Endothelial cell (in vitro differentiated cells): ENCODE measurements at regions not wholly inside any gene's neighbourhood (a gene's known extent, or its start where the extent isn't known, plus 50 kb on each side); places are given as distances from the start of the nearest gene placed in this dataset.

ENCODE experiments used
- DNase-seq: peaks from one replicate; pipeline ENCODE4 v3.0.0; 2021; ENCODE audit warnings: low spot score
- H3K27ac Mint-ChIP-seq: one replicate; pipeline ENCODE4 v1.8.0; 2021; ENCODE audit warnings: mixed read lengths, inconsistent platforms; ENCODE audit not compliant: unreplicated experiment
- H3K27me3 Mint-ChIP-seq: one replicate; pipeline ENCODE4 v1.8.0; 2021; ENCODE audit warnings: mild to moderate bottlenecking, moderate library complexity, mixed read lengths, inconsistent platforms; ENCODE audit not compliant: unreplicated experiment
- H3K36me3 Mint-ChIP-seq: one replicate; pipeline ENCODE4 v1.8.0; 2021; ENCODE audit warnings: mild to moderate bottlenecking, low read depth, mixed read lengths, inconsistent platforms; ENCODE audit not compliant: unreplicated experiment
- H3K4me1 Mint-ChIP-seq: one replicate; pipeline ENCODE4 v1.8.0; 2021; ENCODE audit warnings: mild to moderate bottlenecking, mixed read lengths, inconsistent platforms; ENCODE audit not compliant: unreplicated experiment
- H3K4me3 Mint-ChIP-seq: one replicate; pipeline ENCODE4 v1.8.0; 2021; ENCODE audit warnings: mild to moderate bottlenecking, mixed read lengths, inconsistent platforms; ENCODE audit not compliant: unreplicated experiment
- H3K9me3 Mint-ChIP-seq: one replicate; pipeline ENCODE4 v1.8.0; 2021; ENCODE audit warnings: mixed read lengths, inconsistent platforms; ENCODE audit not compliant: unreplicated experiment
- CTCF ChIP-seq: fragments of 200-600 bp; sonication (generic); IDR thresholded peaks from one replicate; pipeline ENCODE4 v1.5.0; 2021; ENCODE audit warnings: antibody characterized with exemption; ENCODE audit not compliant: unreplicated experiment

GRCh38 chr15:70525551-70525950, 237.8 kb downstream of the UACA start:
- H3K9me3 Mint-ChIP-seq: no peaks in the 10 kb centered on the region
- H3K27me3 Mint-ChIP-seq: peaks cover 13% of the 10 kb centered on the region
- H3K4me3 Mint-ChIP-seq: no peak overlapping the region
- DNase-seq: no peak
- H3K4me1 Mint-ChIP-seq: peaks cover 18% of the 10 kb centered on the region
- H3K27ac Mint-ChIP-seq: no peak overlapping the region
- no peak for TF ChIP-seq CTCF
- peaks cover 4% of the 10 kb centered on the region for H3K36me3 Mint-ChIP-seq

- no peaks in the 10 kb centered on the region for H3K36me3 Mint-ChIP-seq
These were observed 238.9 kb downstream of the UACA start for GRCh38 chr15:70524470-70524869.

GRCh38 chr15:70523616-70524015, 239.7 kb downstream of the UACA start:
- H3K4me1 Mint-ChIP-seq: peaks cover 9% of the 10 kb centered on the region
- DNase-seq: no peak

More at GRCh38 chr15:70524470-70524869, 238.9 kb downstream of the UACA start:
- no peak overlapping the region for H3K4me3 Mint-ChIP-seq
- H3K27ac Mint-ChIP-seq: no peak overlapping the region
- no peaks in the 10 kb centered on the region for H3K9me3 Mint-ChIP-seq
- TF ChIP-seq CTCF: no peak
- no peak for DNase-seq
- peaks cover 15% of the 10 kb centered on the region for H3K4me1 Mint-ChIP-seq
- H3K27me3 Mint-ChIP-seq: peaks cover 13% of the 10 kb centered on the region

GRCh38 chr15:70523192-70523591, 240.2 kb downstream of the UACA start:
- no peaks in the 10 kb centered on the region for H3K36me3 Mint-ChIP-seq
- peaks cover 7% of the 10 kb centered on the region for H3K4me1 Mint-ChIP-seq
- H3K9me3 Mint-ChIP-seq: no peaks in the 10 kb centered on the region
- no peak overlapping the region for H3K4me3 Mint-ChIP-seq
- H3K27ac Mint-ChIP-seq: no peak overlapping the region
- H3K27me3 Mint-ChIP-seq: peaks cover 11% of the 10 kb centered on the region
- no peak for DNase-seq
- no peak for TF ChIP-seq CTCF

More at GRCh38 chr15:70523616-70524015, 239.7 kb downstream of the UACA start:
- Mint-ChIP-seq H3K4me3 (no peak overlapping the region), H3K27me3 (peaks cover 11% of the 10 kb centered on the region), H3K36me3 (no peaks in the 10 kb centered on the region), H3K9me3 (no peaks in the 10 kb centered on the region), H3K27ac (no peak overlapping the region)
- TF ChIP-seq CTCF: no peak

GRCh38 chr15:70522323-70522966, 240.9 kb downstream of the UACA start:
- DNase-seq: no peak
- H3K27me3 Mint-ChIP-seq: peaks cover 11% of the 10 kb centered on the region
- no peak for TF ChIP-seq CTCF
- peaks cover 3% of the 10 kb centered on the region for H3K4me1 Mint-ChIP-seq
- H3K4me3 Mint-ChIP-seq: no peak overlapping the region
- H3K9me3 Mint-ChIP-seq: no peaks in the 10 kb centered on the region
- no peaks in the 10 kb centered on the region for H3K36me3 Mint-ChIP-seq
- no peak overlapping the region for H3K27ac Mint-ChIP-seq
